ENCODE measurements at regions not wholly inside any gene's neighbourhood (a gene's known extent, or its start where the extent isn't known, plus 50 kb on each side); places are given as distances from the start of the nearest gene placed in this dataset.
"Not testable (repeated sequence)": the region's sequence is repeated elsewhere in the genome, so short reads cannot be mapped to it uniquely, and the experiment has no call there.

DNA sequence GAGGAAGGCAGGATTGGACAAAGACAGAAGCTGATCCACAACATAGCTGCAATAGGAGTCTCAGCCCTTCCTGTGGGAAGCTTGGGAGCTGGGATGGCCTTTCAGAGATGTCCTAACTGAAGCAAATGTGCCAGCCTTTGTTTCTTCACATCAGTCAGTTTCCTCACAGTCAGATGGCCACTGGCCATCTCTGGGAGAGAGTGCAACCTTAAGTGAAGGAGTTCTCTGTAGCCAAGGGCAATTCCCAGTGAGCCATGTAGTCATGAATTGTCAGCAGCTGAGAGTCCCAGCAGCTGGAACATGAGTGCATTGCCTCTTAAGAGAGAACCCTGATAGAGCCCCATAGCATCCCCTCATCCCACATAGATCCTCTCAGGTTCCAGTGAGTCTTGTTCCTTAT is 89.1 kb upstream of the LIFR start:
- DNase-seq = no peak

DNA sequence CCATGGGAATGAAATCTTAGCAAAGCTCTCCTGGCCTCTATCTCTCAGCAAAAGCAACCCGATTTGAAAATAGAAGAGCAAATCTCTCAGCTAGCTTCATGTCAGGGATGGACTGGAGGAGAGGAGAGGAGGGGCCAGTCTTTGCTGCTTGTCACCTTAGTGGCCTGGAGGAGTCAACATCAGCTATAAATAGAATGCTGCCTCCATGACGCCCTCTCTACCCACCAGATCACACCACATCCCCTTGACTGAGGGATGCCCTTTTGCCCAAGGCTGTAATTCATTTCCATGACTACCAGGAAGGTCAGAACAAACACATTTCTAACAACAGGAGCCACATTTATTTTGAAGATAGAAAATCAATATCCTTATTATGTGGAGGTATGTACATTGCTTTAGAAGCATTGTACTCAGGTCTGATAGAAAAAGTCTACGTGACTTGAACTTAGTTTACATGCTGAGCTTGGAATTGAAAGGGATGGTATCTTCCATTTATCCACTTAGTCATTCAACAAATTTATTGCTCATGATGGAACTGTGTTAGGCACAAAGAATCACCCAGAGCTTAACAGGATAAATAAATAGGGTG is 92.4 kb upstream of the LIFR start:
- DNase-seq = no peak

DNA sequence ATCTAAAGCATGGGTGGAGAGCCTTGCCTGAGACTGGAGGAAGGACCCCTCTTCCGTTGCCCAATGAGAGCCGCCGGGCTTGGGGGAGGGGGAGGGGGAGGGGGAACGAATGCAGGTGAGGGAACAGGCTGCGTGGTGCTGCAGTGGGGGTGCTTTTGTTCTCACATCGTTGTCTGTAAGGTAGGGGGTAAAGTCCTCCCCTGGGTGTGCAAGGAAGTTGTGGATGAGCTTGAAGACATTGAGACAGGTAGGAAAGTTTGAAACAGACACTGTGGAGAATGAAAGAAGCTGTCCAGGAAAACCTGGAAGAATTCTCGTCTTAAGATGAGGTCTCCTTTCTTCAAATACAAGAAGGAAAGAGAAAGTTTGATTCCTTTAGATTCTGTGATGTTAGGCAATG is 94.1 kb upstream of the LIFR start:
- no peak for DNase-seq

DNA sequence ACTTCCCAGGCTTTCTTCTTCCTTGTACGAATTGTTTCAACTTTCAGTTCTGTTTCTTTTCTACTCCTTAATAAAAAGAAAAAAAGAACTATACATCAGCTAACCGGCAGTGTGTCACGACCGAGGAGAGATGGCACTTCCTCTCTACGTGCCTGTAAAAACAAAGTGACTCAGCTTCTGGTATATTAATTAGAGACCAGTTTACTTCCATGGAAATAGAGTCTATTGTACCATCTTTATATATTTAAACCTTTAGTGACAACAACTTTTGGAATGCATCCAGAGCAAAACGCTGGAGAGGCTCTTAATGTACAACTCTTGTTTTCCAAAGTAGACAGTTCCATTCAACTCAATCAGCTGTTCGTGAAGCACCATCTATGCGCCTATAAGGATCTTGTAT is 94.5 kb upstream of the LIFR start:
- DNase-seq = no peak

DNA sequence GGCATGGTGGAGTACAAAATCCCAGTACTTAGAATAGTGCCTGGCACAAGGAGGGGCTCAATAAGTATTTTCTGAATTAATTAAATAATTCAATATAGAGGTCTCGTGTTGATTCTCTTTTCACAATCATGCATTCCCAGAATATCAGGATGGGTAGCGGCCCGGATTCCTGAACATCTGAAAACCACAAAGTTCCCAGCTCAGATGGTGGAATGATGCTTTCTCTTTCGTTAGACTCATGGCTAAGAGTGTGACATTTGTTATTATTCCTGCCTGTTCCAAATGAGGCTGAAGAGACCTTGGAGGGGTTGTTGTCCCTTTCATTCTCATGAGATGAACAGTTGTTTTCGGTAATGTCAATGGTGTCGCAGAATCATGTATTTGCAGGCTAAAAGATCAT is 95.4 kb upstream of the LIFR start:
- no peak for DNase-seq

DNA sequence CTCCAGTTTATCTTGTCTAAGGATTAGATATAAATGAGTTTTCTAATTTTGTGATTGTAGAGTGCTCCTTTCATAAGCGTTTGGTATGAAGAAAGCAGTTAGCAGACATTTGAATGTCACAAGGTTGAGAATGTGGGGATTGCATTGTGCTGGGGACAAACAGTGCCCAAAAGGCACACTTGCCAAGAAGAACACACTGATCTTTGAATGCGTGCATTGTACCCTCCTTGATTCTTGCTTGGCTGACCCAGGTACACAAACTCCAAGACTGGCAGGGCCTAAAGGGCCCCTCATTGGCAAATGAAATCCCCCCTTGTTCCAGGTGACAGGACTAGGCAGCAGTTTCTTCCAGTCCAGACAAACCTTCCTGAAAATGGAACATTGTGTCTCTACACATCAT is 96.9 kb upstream of the LIFR start:
- no peak for DNase-seq

DNA sequence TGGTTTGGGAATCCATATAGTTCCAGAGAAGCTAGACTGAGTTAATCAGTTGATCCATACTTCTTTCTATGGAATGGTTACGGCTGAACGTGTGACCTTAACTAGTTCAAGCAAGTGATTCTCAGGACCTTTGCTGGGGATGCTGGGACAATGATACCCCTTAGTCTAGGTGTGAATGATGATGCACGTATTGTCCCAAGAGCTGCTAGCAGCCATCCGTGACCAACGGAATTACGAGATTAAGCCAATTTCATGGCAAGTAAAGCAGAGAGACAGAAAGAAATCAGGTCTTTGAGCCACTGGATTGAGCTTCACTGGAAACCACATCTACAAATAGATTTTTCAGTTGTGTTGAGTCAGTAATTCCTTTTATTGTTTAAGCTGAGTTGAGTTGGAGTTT is 99.2 kb upstream of the LIFR start:
- DNase-seq = no peak

DNA sequence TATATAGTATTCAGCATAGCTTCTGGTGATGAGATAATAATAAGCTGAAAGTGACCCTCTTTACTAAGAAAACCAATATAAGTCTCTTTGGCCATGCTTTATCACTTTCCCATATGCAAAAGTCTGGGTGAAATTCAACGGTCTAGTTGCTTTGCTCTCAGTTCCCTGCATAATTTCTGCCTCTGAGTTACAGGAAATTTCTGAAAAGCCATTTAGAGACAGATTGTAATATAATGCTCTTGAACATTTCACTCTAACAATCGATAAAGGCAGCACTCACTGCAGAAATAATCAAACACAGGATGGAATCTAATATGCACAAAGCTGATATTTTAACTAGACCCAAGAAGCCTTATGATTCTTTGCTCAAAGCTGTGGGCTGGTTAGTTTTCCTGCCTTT is 100.1 kb upstream of the LIFR start:
- no peak for DNase-seq

DNA sequence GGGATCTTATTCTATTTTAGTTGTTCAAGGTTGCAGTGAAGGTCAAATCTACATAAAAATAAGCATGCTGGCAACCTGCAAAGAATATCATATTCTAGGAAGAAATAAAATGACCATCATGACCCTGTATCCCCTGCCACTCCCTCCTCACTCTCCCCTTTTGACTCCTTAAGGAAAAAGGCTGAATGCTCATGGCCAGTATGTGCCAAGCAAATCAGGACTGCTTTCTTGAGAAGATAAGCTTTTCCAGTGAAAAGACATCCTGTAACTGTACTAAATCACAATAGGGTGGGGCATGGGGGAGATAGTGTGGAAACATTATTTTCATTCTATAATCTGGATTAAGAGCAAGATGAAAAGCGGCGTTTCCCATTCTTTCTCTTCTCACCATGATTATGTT is 100.6 kb upstream of the LIFR start:
- no peak for DNase-seq

DNA sequence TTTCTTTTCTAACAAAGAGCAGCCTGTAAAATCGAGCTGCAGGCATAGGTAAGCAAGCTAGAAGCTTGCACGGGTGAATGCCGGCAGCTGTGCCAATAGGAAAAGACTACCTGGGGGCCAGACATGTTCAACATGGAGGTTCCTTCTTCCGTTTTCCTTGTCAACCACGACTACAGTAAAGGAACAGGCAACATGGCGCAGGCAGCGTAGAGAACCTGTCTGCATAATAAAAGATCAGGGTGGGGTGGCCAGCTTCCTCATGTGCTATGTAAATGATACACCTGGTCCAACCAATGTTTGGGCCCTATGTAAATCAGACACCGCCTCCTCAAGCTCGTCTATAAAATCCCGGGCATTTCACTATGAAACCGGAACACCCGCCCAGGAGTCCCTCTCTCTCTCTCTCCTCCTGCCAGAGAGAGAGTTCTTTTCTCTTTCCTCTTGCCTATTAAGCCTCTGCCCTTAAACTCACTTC is 103.8 kb upstream of the LIFR start:
- DNase-seq = no peak

DNA sequence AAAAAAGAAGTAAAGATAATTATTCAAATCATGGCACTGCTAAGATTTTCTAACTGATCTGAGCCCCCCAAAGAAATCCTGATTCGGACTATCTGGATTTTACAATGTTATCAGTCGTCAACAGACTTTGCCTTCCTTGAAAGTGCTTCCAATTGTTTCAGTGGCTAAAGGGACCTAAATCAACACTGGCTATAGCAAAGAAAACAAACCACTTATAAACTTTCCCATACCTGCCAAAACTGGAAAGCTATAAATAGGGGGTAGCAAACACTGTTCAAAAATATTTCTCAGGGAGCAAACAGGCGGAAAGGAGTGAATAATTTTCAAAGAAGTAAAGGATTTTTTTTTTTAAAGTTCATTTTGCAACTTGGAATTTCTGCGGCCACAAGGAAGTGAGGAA is 105.6 kb upstream of the LIFR start:
- no peak for DNase-seq

DNA sequence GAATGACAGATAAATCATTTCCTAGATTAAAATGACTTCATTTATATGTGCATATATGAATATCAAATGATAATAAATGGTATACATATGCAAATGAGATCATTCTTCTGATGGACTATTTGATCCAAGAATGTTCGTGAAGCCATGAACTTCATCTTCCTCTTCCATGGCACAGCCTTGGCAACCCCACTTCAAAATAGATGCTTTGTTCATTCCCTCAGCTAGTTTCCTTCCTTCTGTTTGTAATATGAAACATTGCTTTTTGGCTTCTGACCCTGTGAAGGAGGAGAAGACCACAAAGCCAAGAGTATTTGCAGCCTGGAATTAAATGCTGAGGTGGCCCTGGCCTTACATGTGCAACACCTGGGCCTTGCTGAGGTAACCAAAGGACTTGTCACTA is 106.8 kb upstream of the LIFR start:
- DNase-seq = no peak

DNA sequence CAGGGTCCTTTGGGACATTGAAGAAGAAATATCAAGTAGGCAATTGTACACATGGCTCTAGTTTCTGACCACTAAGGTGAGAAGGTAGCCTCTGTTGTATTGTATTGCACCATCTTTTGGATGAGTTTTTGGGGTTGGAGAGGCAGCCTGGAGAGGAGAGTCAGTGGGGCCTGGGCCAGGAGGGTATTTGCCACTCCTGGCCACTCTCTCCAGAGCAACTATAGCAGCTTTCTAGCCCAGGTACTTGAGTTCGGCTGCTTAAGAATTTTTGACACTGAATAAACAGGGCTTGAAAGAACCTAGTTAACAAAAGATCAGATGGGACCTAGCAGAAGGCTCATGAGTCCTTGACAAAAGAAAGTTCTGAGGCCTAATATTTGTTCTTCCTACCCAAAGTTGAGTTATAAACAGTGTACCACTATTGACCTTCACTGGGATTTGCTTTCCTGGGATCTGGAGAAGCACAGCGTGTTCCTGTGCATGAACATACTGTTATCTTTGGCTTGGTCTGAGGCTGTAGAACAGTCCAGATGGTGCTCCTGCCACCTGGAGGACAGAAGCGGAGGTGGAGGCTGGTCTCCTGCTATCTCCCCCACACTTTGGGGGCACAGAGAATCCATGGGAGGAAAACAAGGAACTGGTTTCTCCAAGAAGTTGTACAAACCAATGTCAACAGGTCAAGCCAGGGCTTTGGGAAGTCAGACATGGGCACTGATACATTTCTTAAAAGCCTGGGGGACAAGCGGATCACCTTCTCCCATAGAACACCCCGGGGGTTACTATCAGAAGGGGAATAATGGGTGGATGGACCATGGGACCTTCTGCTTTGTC is 110.4 kb upstream of the LIFR start:
- peak; percentile 4 for DNase-seq

DNA sequence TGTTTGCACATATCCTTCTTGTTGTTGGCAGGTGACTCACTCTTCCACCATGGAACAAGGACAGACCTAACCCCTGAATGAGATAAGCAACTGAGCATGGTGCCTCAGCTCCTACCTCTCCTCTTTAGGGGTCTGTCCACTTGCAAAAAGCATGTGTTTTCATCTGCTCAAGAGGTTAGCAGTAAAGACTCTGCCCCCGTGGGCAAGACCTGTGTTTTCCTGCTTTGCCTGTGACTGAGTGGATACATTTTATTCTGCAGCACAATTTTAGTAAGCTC is 111.0 kb upstream of the LIFR start:
- no peak for DNase-seq

DNA sequence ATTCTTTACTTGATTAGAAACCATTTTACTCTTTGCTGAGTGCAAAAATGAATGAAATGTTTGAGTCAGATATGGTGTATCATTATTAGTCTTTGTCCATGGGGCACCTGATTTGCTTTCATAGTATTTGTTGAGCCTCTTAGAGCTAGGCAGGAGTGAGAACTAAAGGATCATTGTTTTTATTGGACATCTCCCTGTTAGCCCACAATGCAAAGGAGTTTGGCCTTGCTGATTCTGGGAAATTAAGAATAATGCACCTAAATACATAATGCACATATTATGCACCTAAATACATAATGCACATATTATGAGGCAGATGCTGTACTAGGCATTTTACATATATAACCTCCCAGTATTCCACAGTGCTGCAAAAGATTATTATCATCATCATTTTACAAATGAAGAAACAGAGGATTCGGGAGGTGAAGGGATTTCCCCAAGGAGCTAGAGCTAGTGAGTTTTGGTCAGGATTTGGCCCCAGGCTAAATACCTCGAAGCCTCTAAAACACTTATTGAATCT is 113.0 kb upstream of the LIFR start:
- no peak for DNase-seq

DNA sequence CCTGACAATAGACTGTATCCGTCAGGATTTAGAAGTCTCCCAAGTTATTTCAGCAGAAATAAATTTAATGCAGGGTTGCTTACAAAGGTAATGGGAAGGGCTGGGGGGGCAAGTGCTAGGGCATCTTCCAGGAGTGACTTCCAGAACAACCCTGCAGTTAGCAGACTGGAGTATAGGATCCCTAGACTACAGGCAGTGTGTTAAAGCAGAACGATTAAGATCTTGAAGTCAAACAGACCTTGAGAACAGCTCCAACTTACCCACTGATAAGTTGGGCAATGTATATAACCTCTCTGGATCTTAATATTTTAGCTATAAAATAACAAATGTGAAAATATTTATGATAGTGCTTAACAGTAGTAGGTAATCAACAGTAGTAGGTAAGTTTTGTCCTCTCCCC is 113.6 kb upstream of the LIFR start:
- no peak for DNase-seq

DNA sequence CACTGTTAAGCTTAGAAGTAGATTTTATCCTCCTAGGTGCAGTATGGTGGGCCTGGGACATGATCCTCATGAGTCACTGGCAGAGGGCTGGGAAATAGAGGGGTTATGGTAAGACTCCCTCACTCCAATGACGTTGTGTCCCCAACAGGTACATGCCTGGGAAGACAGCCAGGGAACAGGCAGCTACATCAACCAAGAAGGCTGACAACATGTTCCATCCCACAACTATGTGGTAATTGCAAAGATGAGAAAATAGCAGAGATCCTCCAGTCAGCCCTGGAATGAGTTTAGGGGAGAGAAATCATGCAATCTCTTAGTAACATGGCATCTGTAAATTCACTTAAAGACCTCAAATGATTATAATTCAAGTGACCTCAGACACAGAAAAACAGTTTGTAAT is 114.4 kb upstream of the LIFR start:
- no peak for DNase-seq

DNA sequence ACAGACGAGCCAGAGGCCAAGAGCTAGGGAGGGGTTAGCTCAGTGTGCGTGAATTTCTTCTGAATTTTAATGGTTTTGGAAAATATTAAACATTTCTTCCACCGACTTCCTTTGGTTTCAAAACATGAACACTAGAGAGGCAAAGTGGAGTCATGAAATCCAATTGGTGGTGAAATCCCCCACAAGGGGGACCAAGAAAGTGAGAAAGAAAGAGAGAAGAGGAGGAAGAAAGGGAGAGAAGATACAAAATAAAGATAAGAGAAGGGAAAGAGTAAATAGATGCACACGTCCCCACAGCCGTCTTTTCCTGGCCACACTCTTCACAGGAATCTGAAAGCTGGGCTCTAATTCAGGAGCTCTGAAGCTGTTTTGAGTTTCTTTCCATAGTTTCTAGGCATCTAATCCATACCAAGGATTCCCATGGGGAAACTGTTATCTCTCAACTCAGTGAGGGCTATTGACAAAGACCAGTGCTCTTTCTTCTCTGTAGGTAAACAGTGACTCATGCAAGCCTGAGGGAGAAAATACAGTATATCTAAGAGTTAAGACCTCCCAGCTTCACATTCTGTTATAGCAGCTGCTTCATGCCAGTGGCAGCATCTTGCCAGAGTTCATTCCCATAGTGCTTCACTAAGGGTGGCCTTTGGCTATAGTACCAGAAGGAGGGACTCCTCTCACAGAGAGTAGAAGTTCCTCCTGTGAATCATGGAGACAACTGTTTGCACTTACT is 115.8 kb upstream of the LIFR start:
- DNase-seq = no peak

DNA sequence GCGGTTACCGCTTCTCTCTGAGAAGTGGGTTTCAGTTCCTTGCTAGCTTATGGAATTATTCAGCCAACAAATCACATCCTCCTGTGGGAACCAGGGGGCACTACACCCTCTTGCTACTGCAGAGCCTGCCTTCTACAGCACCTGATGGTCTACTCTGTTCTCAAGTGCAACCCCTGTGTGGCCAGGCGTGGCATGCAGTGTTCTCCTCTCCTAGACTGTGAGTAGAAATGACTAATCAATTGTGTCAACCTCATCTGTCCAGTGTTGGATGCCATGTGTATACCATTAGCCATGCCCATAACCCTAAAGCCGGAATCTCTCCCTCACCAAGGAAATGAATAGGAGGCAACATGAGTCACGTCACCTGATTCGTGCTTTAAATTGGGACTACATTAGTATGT is 117.2 kb upstream of the LIFR start:
- DNase-seq = no peak

DNA sequence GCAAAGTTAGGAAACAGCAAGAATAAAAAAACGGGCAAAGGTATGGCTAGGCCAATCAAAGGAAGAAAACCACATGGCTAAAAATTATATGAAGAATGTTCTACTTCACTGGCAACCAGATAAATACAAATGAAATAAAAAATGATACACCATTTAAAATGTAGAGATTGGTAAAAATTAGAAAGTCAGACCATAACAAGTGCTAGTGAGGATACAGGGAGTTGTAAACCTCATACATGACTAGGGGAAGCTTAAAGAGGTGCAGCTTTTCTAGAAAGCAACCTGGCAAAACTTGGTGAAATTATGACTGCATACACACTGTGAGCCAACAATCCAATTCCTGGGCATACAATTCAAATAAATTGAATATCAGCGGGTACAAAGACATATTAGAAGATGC is 119.0 kb upstream of the LIFR start:
- no peak for DNase-seq

DNA sequence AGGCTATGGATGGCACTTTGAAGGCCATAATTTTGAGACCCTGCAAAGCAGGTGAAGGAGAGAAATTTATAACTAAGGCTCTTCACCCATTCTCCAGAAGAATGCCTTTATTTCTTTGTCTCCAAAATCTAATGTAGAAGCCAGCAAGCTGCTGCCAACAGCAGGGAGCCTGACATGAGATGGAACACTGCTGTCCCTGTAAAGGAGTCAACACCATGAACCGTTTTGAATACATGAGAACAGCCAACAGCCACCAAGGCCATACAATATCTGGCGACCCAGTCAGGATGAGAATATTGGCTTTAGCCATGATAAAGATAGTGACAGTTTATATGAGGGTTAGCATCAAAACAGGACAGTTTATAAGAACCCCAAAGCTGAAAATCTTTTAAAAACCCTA is 121.2 kb upstream of the LIFR start:
- DNase-seq = no peak

DNA sequence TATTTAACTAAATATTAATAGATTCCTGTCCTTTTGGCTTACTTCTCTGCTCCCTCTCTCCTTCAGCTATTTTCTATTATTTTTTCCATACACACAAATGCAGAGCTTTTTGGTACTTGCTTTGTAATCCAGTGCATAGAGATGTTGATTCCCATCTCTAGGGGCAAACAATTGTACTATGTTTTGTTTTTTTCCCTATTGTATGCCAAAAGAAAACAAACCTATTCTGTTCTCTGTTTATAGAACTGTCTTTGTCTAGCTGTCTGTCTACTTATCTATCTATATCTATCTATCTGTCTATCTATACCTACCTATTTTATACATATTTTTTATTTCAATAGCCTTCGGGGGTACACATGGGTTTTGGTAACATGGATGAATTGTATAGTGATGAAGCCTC is 121.6 kb upstream of the LIFR start:
- no peak for DNase-seq

DNA sequence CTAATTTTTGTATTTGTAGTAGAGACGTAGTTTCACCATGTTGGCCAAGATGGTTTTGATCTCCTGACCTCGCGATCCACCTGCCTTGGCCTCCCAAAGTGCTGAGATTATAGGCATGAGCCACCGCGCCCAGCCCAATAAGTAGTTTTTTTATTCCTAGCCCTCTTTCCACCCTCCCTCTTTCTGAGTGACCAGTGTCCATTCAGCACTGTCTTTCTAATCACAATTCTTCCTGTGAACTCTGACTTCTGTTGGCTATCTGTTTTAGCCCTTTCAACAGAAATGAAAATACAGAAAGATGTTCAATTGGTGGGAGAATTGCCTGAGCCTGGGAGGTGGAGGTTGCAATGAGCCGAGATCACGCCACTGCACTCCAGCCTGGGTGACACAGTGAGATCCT is 122.3 kb upstream of the LIFR start:
- DNase-seq = not testable (repeated sequence)

DNA sequence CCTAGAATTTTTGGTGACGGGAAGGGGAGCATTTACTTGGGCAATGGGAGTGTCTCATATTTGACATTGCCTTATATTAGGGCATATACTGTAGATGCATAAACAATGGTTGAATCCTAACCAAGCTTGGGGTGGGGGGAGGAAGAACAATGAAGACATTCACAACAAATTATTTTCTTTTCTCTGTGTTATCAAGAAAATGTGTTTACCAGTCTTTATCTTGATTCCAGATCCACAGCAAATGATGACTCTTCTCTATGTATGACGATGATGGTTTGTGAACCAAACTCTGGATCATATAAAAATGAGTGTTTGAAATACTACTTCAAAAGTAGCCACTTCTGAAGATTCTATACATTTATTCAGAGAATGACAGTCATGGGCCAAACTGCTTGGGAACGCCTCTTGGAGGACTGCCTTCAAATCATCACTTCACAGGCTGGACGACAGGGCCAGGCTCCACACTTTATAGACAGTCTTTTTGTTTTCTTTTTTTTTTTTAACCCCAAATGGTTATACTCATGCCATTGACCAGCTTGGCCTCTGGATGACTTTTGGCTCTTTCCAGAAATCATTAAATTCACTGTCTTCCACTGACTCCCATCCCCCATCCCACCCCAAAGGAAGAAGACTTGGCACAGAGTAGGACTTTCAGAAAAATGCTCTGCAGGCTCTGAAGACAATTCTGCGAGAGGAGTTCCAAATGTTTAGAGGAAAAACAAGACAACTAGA is 123.8 kb upstream of the LIFR start:
- no peak for DNase-seq

Data from hematopoietic multipotent progenitor cell treated with erythropoietin and hydrocortisone succinate and interleukin-3 and kit ligand, for 8 days (in vitro differentiated cells).